ENCODE measurements at regions not wholly inside any gene's neighbourhood (a gene's known extent, or its start where the extent isn't known, plus 50 kb on each side); places are given as distances from the start of the nearest gene placed in this dataset.

- peak overlapping the region in 1 of 3 donors; percentile 58 for H3K27ac Mint-ChIP-seq
- no peak overlapping the region for H3K4me3 Mint-ChIP-seq
- no peaks in the 10 kb centered on the region for H3K4me1 Mint-ChIP-seq
- Histone ChIP-seq H3K4me1 (ENCODE audit: control insufficient read depth, insufficient read depth, low read length, poor library complexity, severe bottlenecking) (no peaks in the 10 kb centered on the region), H3K36me3 (ENCODE audit: control insufficient read depth, insufficient read depth, low read length) (no peaks in the 10 kb centered on the region), H3K27ac (ENCODE audit: insufficient read depth, low read length, poor library complexity, severe bottlenecking) (no peak overlapping the region), H3K27me3 (ENCODE audit: control insufficient read depth, insufficient read depth, low read length) (no peaks in the 10 kb centered on the region), H3K9me3 (ENCODE audit: control insufficient read depth in 2 of 2, low read length in 2 of 2) (no peaks in the 10 kb centered on the region), H3K4me3 (ENCODE audit: low read depth, low read length) (no peak overlapping the region)
- no peaks in the 10 kb centered on the region for H3K36me3 Mint-ChIP-seq
- peaks cover 0 to 2% (median 0%) of the 10 kb centered on the region in 7 donors for H3K9me3 Mint-ChIP-seq
- ATAC-seq (ENCODE audit: low read depth in 2 of 2) (no peak), DNase-seq (peak in 1 of 3 donors; percentile 11)
- H3K27me3 Mint-ChIP-seq = peaks cover 14% of the 10 kb centered on the region
These were observed 82.3 kb downstream of the RCN1 start for GRCh38 chr11:32172848-32173834.

GRCh38 chr11:32173977-32174376 is 83.1 kb downstream of the RCN1 start:
- H3K4me3 Mint-ChIP-seq = no peak overlapping the region
- H3K4me1 Mint-ChIP-seq = no peaks in the 10 kb centered on the region
- Histone ChIP-seq H3K27ac (ENCODE audit: insufficient read depth, low read length, poor library complexity, severe bottlenecking) (no peak overlapping the region), H3K4me1 (ENCODE audit: control insufficient read depth, insufficient read depth, low read length, poor library complexity, severe bottlenecking) (no peaks in the 10 kb centered on the region), H3K36me3 (ENCODE audit: control insufficient read depth, insufficient read depth, low read length) (no peaks in the 10 kb centered on the region), H3K4me3 (ENCODE audit: low read depth, low read length) (no peak overlapping the region), H3K27me3 (ENCODE audit: control insufficient read depth, insufficient read depth, low read length) (no peaks in the 10 kb centered on the region), H3K9me3 (ENCODE audit: control insufficient read depth in 2 of 2, low read length in 2 of 2) (no peaks in the 10 kb centered on the region)
- H3K27me3 Mint-ChIP-seq = peaks cover 14% of the 10 kb centered on the region
- no peaks in the 10 kb centered on the region for H3K9me3 Mint-ChIP-seq
- H3K36me3 Mint-ChIP-seq = no peaks in the 10 kb centered on the region
- no peak overlapping the region for H3K27ac Mint-ChIP-seq
- no peak for DNase-seq
- ATAC-seq (ENCODE audit: low read depth in 2 of 2) = no peak

GRCh38 chr11:32176223-32176934 is 85.5 kb downstream of the RCN1 start:
- Mint-ChIP-seq H3K36me3 (no peaks in the 10 kb centered on the region), H3K27ac (peak overlapping the region in 1 of 3 donors; percentile 26), H3K27me3 (peaks cover 6% of the 10 kb centered on the region), H3K4me1 (no peaks in the 10 kb centered on the region), H3K4me3 (no peak overlapping the region), H3K9me3 (no peaks in the 10 kb centered on the region)
- no peaks in the 10 kb centered on the region for H3K9me3 ChIP-seq (ENCODE audit: control insufficient read depth in 2 of 2, low read length in 2 of 2)
- ATAC-seq (ENCODE audit: low read depth in 2 of 2) = peak; percentile 50 to 66
- H3K4me3 ChIP-seq (ENCODE audit: low read depth, low read length) = no peak overlapping the region
- no peak overlapping the region for H3K27ac ChIP-seq (ENCODE audit: insufficient read depth, low read length, poor library complexity, severe bottlenecking)
- no peaks in the 10 kb centered on the region for H3K27me3 ChIP-seq (ENCODE audit: control insufficient read depth, insufficient read depth, low read length)
- H3K36me3 ChIP-seq (ENCODE audit: control insufficient read depth, insufficient read depth, low read length) = no peaks in the 10 kb centered on the region
- H3K4me1 ChIP-seq (ENCODE audit: control insufficient read depth, insufficient read depth, low read length, poor library complexity, severe bottlenecking) = no peaks in the 10 kb centered on the region
- peak; percentile 53 to 83 (median 68) for DNase-seq

- Histone ChIP-seq H3K4me3 (ENCODE audit: low read depth, low read length) (no peak overlapping the region), H3K4me1 (ENCODE audit: control insufficient read depth, insufficient read depth, low read length, poor library complexity, severe bottlenecking) (no peaks in the 10 kb centered on the region), H3K9me3 (ENCODE audit: control insufficient read depth in 2 of 2, low read length in 2 of 2) (no peaks in the 10 kb centered on the region), H3K36me3 (ENCODE audit: control insufficient read depth, insufficient read depth, low read length) (no peaks in the 10 kb centered on the region), H3K27me3 (ENCODE audit: control insufficient read depth, insufficient read depth, low read length) (no peaks in the 10 kb centered on the region), H3K27ac (ENCODE audit: insufficient read depth, low read length, poor library complexity, severe bottlenecking) (no peak overlapping the region)
- H3K27ac Mint-ChIP-seq = no peak overlapping the region
- H3K9me3 Mint-ChIP-seq = no peaks in the 10 kb centered on the region
- peaks cover 10% of the 10 kb centered on the region for H3K27me3 Mint-ChIP-seq
- no peak overlapping the region for H3K4me3 Mint-ChIP-seq
- no peak for ATAC-seq (ENCODE audit: low read depth in 2 of 2)
- no peak for DNase-seq
- H3K36me3 Mint-ChIP-seq = no peaks in the 10 kb centered on the region
- no peaks in the 10 kb centered on the region for H3K4me1 Mint-ChIP-seq
These were observed 87.8 kb downstream of the RCN1 start for GRCh38 chr11:32178692-32179091.

- Histone ChIP-seq H3K27me3 (ENCODE audit: control insufficient read depth, insufficient read depth, low read length) (no peaks in the 10 kb centered on the region), H3K36me3 (ENCODE audit: control insufficient read depth, insufficient read depth, low read length) (no peaks in the 10 kb centered on the region), H3K4me3 (ENCODE audit: low read depth, low read length) (no peak overlapping the region), H3K27ac (ENCODE audit: insufficient read depth, low read length, poor library complexity, severe bottlenecking) (no peak overlapping the region), H3K4me1 (ENCODE audit: control insufficient read depth, insufficient read depth, low read length, poor library complexity, severe bottlenecking) (no peaks in the 10 kb centered on the region), H3K9me3 (ENCODE audit: control insufficient read depth in 2 of 2, low read length in 2 of 2) (no peaks in the 10 kb centered on the region)
- no peaks in the 10 kb centered on the region for H3K36me3 Mint-ChIP-seq
- ATAC-seq (ENCODE audit: low read depth in 2 of 2) (no peak), DNase-seq (no peak)
- peaks cover 9% of the 10 kb centered on the region for H3K27me3 Mint-ChIP-seq
- H3K9me3 Mint-ChIP-seq = peaks cover 0 to 1% (median 0%) of the 10 kb centered on the region in 7 donors
- no peaks in the 10 kb centered on the region for H3K4me1 Mint-ChIP-seq
- no peak overlapping the region for H3K27ac Mint-ChIP-seq
- H3K4me3 Mint-ChIP-seq = no peak overlapping the region
These were observed 92.6 kb downstream of the RCN1 start for GRCh38 chr11:32183512-32183911.

- Mint-ChIP-seq H3K4me3 (no peak overlapping the region), H3K4me1 (no peaks in the 10 kb centered on the region), H3K27ac (no peak overlapping the region), H3K27me3 (peaks cover 9% of the 10 kb centered on the region), H3K9me3 (peaks cover 0 to 1% (median 0%) of the 10 kb centered on the region in 7 donors), H3K36me3 (no peaks in the 10 kb centered on the region)
- H3K27me3 ChIP-seq (ENCODE audit: control insufficient read depth, insufficient read depth, low read length) = no peaks in the 10 kb centered on the region
- H3K36me3 ChIP-seq (ENCODE audit: control insufficient read depth, insufficient read depth, low read length) = no peaks in the 10 kb centered on the region
- H3K9me3 ChIP-seq (ENCODE audit: control insufficient read depth in 2 of 2, low read length in 2 of 2) = no peaks in the 10 kb centered on the region
- DNase-seq (no peak), ATAC-seq (ENCODE audit: low read depth in 2 of 2) (no peak)
- H3K4me3 ChIP-seq (ENCODE audit: low read depth, low read length) = no peak overlapping the region
- H3K27ac ChIP-seq (ENCODE audit: insufficient read depth, low read length, poor library complexity, severe bottlenecking) = no peak overlapping the region
- no peaks in the 10 kb centered on the region for H3K4me1 ChIP-seq (ENCODE audit: control insufficient read depth, insufficient read depth, low read length, poor library complexity, severe bottlenecking)
These were observed 93.3 kb downstream of the RCN1 start for GRCh38 chr11:32184041-32184722.

- Histone ChIP-seq H3K4me1 (ENCODE audit: control insufficient read depth, insufficient read depth, low read length, poor library complexity, severe bottlenecking) (no peaks in the 10 kb centered on the region), H3K36me3 (ENCODE audit: control insufficient read depth, insufficient read depth, low read length) (no peaks in the 10 kb centered on the region), H3K4me3 (ENCODE audit: low read depth, low read length) (no peak overlapping the region), H3K27ac (ENCODE audit: insufficient read depth, low read length, poor library complexity, severe bottlenecking) (no peak overlapping the region), H3K27me3 (ENCODE audit: control insufficient read depth, insufficient read depth, low read length) (no peaks in the 10 kb centered on the region), H3K9me3 (ENCODE audit: control insufficient read depth in 2 of 2, low read length in 2 of 2) (no peaks in the 10 kb centered on the region)
- peaks cover 9% of the 10 kb centered on the region for H3K27me3 Mint-ChIP-seq
- H3K27ac Mint-ChIP-seq = no peak overlapping the region
- ATAC-seq (ENCODE audit: low read depth in 2 of 2) (no peak), DNase-seq (no peak)
- H3K4me1 Mint-ChIP-seq = no peaks in the 10 kb centered on the region
- no peaks in the 10 kb centered on the region for H3K36me3 Mint-ChIP-seq
- H3K9me3 Mint-ChIP-seq = peaks cover 0 to 1% (median 0%) of the 10 kb centered on the region in 7 donors
- no peak overlapping the region for H3K4me3 Mint-ChIP-seq
These were observed 94.0 kb downstream of the RCN1 start for GRCh38 chr11:32184723-32185376.

Data from CD4-positive, CD25-positive, alpha-beta regulatory T cell (primary cell).